HCT116 (cell line): ENCODE measurements at regions not wholly inside any gene's neighbourhood (a gene's known extent, or its start where the extent isn't known, plus 50 kb on each side); places are given as distances from the start of the nearest gene placed in this dataset.
"Not testable (repeated sequence)": the region's sequence is repeated elsewhere in the genome, so short reads cannot be mapped to it uniquely, and the experiment has no call there.

Source experiments
- ATAC-seq: fragments of 200-7000 bp; cut with Tn5 transposase; 2 replicates; pipeline ENCODE4 v1.9.1; 2020; ENCODE audit warnings: mild to moderate bottlenecking, moderate library complexity
- BruUV-seq: library from RNA; stranded (reverse); fragments of 400-500 nt; replicated peaks from 2 replicates; lab custom pipeline; 2021; lab: Mats Ljungman, UMichigan
- CTCF ChIA-PET: fragments of 300-600 bp; sonication (Branson Sonifier 250); formaldehyde crosslinking; loops from one replicate; lab custom pipeline; 2021; ENCODE audit warnings: antibody characterized with exemption; lab: Charles Lee
- POLR2A ChIA-PET: fragments of 300-600, 350-600 bp; sonication (Branson Sonifier 250); formaldehyde crosslinking; loops from one replicate; lab custom pipeline; 2021; ENCODE audit warnings: antibody characterized with exemption; lab: Charles Lee
- RAD21 ChIA-PET, 2 experiments: fragments of 300-600 bp; sonication (Branson Sonifier 250); formaldehyde crosslinking; loops; one replicate each; lab custom pipeline; 2023; ENCODE audit warnings: low total read pairs in 2 of 2; ENCODE audit not compliant: uncharacterized antibody in 2 of 2, unreplicated experiment in 2 of 2, low non-redundant PET in 1 of 2; lab: Charles Lee
- DNase-seq: peaks from one replicate; pipeline ENCODE4 v3.0.0-alpha.2; 2010; ENCODE audit warnings: low read depth, low spot score
- H2AFZ ChIP-seq: fragments of 200-600 bp; shearing (Covaris generic), sonication (generic); 2 replicates; pipeline ENCODE4 v1.6.1; 2017; ENCODE audit warnings: low read depth, mixed run types, mixed read lengths, antibody characterized with exemption, low read length; ENCODE audit not compliant: poor library complexity, severe bottlenecking
- H3K27ac ChIP-seq: 2 replicates; pipeline ENCODE4 v1.5.1; 2012; ENCODE audit warnings: low read depth, low read length
- H3K27me3 ChIP-seq: fragments of 200-600 bp; sonication (generic); 2 replicates; pipeline ENCODE4 v1.6.1; 2016; ENCODE audit warnings: mixed run types, low read length, mixed read lengths; ENCODE audit not compliant: insufficient read depth
- H3K36me3 ChIP-seq, 2 experiments: fragments of 200-500 bp in 1 of 2; fragments of 200-600 bp in 1 of 2; sonication (Bioruptor generic) in 1 of 2; sonication (generic) in 1 of 2; 2 replicates each; pipeline versions ENCODE4 v1.5.1 to v1.6.1; 2014 to 2016; ENCODE audit warnings: low read length in 2 of 2, inconsistent platforms in 1 of 2, mixed read lengths in 1 of 2, mixed run types in 1 of 2; ENCODE audit not compliant: insufficient read depth in 2 of 2, control insufficient read depth in 1 of 2
- H3K4me1 ChIP-seq, 2 experiments: fragments of 200-600 bp in 1 of 2; sonication (generic) in 1 of 2; 2 replicates each; pipeline versions ENCODE4 v1.5.1 to v1.6.1; 2012 to 2017; ENCODE audit warnings: low read length in 2 of 2, inconsistent platforms in 1 of 2, mild to moderate bottlenecking in 1 of 2, mixed read lengths in 1 of 2, mixed run types in 1 of 2, moderate library complexity in 1 of 2; ENCODE audit not compliant: insufficient read depth in 2 of 2, control insufficient read depth in 1 of 2
- H3K4me2 ChIP-seq: fragments of 200-600 bp; sonication (generic); 2 replicates; pipeline ENCODE4 v1.6.1; 2017; ENCODE audit warnings: mixed run types, low read length, mixed read lengths
- H3K4me3 ChIP-seq, 2 experiments: fragments of 200-600 bp in 1 of 2; sonication (generic) in 1 of 2; replicated peaks in 1 of 2; 2 replicates each; pipeline ENCODE4 v1.5.1; 2011 to 2016; ENCODE audit warnings: low read length in 2 of 2, control low read depth in 1 of 2, low read depth in 1 of 2, mild to moderate bottlenecking in 1 of 2, mixed read lengths in 1 of 2, mixed run types in 1 of 2
- H3K79me2 ChIP-seq: fragments of 200-600 bp; sonication (generic); 2 replicates; pipeline ENCODE4 v1.6.1; 2017; ENCODE audit warnings: mild to moderate bottlenecking, mixed run types, low read length, moderate library complexity, mixed read lengths; ENCODE audit not compliant: insufficient read depth
- H3K9ac ChIP-seq: fragments of 200-600 bp; sonication (generic); 2 replicates; pipeline ENCODE4 v1.6.1; 2016; ENCODE audit warnings: low read length, mixed read lengths
- H3K9me2 ChIP-seq: fragments of 200-600 bp; sonication (generic), shearing (Covaris generic); 2 replicates; pipeline ENCODE4 v1.6.1; 2017; ENCODE audit warnings: mixed run types, mild to moderate bottlenecking, moderate library complexity; ENCODE audit not compliant: insufficient read depth
- H3K9me3 ChIP-seq, 2 experiments: fragments of 200-500 bp in 1 of 2; fragments of 200-600 bp in 1 of 2; sonication (Bioruptor generic) in 1 of 2; sonication (generic) in 1 of 2; 2 replicates each; pipeline ENCODE4 v1.6.1; 2014 to 2017; ENCODE audit warnings: low read length in 2 of 2, mixed read lengths in 2 of 2, inconsistent platforms in 1 of 2, low read depth in 1 of 2, mild to moderate bottlenecking in 1 of 2, mixed run types in 1 of 2, moderate library complexity in 1 of 2; ENCODE audit not compliant: control insufficient read depth in 1 of 2, insufficient read depth in 1 of 2
- H4K20me1 ChIP-seq: fragments of 200-600 bp; sonication (generic), shearing (Covaris generic); 2 replicates; pipeline ENCODE4 v1.6.1; 2017; ENCODE audit warnings: mixed run types, mild to moderate bottlenecking, moderate library complexity; ENCODE audit not compliant: insufficient read depth
- CBX3 ChIP-seq: IDR thresholded peaks from 2 replicates; pipeline ENCODE4 v1.6.1; 2012; ENCODE audit warnings: low read depth
- CEBPB ChIP-seq: IDR thresholded peaks from 2 replicates; pipeline ENCODE4 v1.6.1; 2012; ENCODE audit warnings: low read depth
- EZH2phosphoT487 ChIP-seq: fragments of 200-600 bp; IDR thresholded peaks from 2 replicates; pipeline ENCODE4 v1.6.1; 2018; ENCODE audit warnings: antibody characterized with exemption, borderline replicate concordance
- FOSL1 ChIP-seq: IDR thresholded peaks from 2 replicates; pipeline ENCODE4 v1.6.1; 2012; ENCODE audit warnings: low read depth
- POLR2A ChIP-seq: IDR thresholded peaks from 2 replicates; pipeline ENCODE4 v1.7.0; 2011; ENCODE audit warnings: borderline replicate concordance; ENCODE audit not compliant: insufficient read depth, insufficient read length; ENCODE audit errors: extremely low read depth
- RAD21 ChIP-seq: IDR thresholded peaks from 2 replicates; pipeline ENCODE4 v1.6.1; 2012; ENCODE audit warnings: low read depth, mild to moderate bottlenecking
- SIN3A ChIP-seq: IDR thresholded peaks from 2 replicates; pipeline ENCODE4 v1.6.1; 2012; ENCODE audit warnings: low read depth
- SP1 ChIP-seq: IDR thresholded peaks from 2 replicates; pipeline ENCODE4 v1.6.1; 2012; ENCODE audit warnings: low read depth
- SRF ChIP-seq: IDR thresholded peaks from 2 replicates; pipeline ENCODE4 v1.6.1; 2012; ENCODE audit warnings: low read depth
- intact Hi-C: fragments of 100-400 bp; cut with micrococcal nuclease; formaldehyde crosslinking; loops from 2 replicates; pipeline ENCODE4 v1.10.0; 2022
- TF ChIP-seq, protein P1 (sequence below): IDR thresholded peaks from 2 replicates; pipeline ENCODE4 v1.6.1; 2012; ENCODE audit warnings: low read depth
- TF ChIP-seq, protein P2 (sequence below): IDR thresholded peaks from 2 replicates; pipeline ENCODE4 v1.6.1; 2011; ENCODE audit warnings: mild to moderate bottlenecking, low read length, moderate library complexity; ENCODE audit not compliant: insufficient replicate concordance; ENCODE audit errors: extremely low read depth
- TF ChIP-seq, protein P3 (sequence below): IDR thresholded peaks from 2 replicates; pipeline ENCODE4 v1.6.1; 2012
- TF ChIP-seq, protein P4 (sequence below), 3 experiments: fragments of 200-600 bp in 1 of 3; sonication (generic) in 1 of 3; IDR thresholded peaks in 2 of 3; conservative IDR thresholded peaks in 1 of 3; 2 replicates each; pipeline ENCODE4 v1.5.1; 2012 to 2017; ENCODE audit warnings: low read depth in 2 of 3, low read length in 2 of 3, antibody characterized with exemption in 1 of 3, borderline replicate concordance in 1 of 3, control low read depth in 1 of 3, mild to moderate bottlenecking in 1 of 3, mixed read lengths in 1 of 3, mixed run types in 1 of 3, moderate library complexity in 1 of 3; ENCODE audit not compliant: insufficient read depth in 1 of 3

DNA sequence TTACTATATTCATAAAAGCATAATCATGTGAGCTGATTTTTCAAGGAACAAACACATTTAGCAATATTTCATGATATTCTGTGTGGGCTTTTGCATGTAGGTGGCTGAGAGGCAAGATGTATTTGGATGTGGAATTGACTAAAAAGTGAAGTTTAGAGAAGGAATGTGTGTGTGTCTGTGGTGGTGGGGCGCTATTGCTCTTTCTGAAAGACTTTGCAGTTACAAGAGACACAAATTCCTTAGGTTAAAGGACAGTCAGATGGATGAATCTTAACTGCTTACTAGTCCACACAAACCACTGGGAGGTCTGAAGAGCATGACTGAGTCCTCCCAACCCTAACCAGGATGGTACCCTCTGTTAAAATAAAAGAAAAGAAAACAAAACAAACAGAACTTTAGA, 200.1 kb downstream of the SDHAF3 start:
- CTCF ChIA-PET = no interaction called here
- no TSS peak for BruUV-seq
- intact Hi-C loops = no loop called here
- DNase-seq (no peak), ATAC-seq (no peak)
- no peaks in the 10 kb centered on the region for H3K4me1 ChIP-seq
- H3K9me2 ChIP-seq = no peaks in the 10 kb centered on the region
- H3K4me2 ChIP-seq = no peak overlapping the region
- peaks cover 12% of the 10 kb centered on the region for H3K27me3 ChIP-seq
- POLR2A ChIA-PET = no interaction called here
- H4K20me1 ChIP-seq = no peaks in the 10 kb centered on the region
- H3K79me2 ChIP-seq = no peaks in the 10 kb centered on the region
- no peak overlapping the region for H3K27ac ChIP-seq
- no peaks in the 10 kb centered on the region for H3K9me3 ChIP-seq
- no peaks in the 10 kb centered on the region for H3K36me3 ChIP-seq
- H3K4me3 ChIP-seq = no peak overlapping the region
- no peak overlapping the region for H2AFZ ChIP-seq
- RAD21 ChIA-PET = no interaction called here
- TF ChIP-seq POLR2A = no peak
- no peak for TF ChIP-seq SRF
- peak; percentile 40 for TF ChIP-seq RAD21
- TF ChIP-seq SIN3A = no peak
- TF ChIP-seq, protein P1, sequence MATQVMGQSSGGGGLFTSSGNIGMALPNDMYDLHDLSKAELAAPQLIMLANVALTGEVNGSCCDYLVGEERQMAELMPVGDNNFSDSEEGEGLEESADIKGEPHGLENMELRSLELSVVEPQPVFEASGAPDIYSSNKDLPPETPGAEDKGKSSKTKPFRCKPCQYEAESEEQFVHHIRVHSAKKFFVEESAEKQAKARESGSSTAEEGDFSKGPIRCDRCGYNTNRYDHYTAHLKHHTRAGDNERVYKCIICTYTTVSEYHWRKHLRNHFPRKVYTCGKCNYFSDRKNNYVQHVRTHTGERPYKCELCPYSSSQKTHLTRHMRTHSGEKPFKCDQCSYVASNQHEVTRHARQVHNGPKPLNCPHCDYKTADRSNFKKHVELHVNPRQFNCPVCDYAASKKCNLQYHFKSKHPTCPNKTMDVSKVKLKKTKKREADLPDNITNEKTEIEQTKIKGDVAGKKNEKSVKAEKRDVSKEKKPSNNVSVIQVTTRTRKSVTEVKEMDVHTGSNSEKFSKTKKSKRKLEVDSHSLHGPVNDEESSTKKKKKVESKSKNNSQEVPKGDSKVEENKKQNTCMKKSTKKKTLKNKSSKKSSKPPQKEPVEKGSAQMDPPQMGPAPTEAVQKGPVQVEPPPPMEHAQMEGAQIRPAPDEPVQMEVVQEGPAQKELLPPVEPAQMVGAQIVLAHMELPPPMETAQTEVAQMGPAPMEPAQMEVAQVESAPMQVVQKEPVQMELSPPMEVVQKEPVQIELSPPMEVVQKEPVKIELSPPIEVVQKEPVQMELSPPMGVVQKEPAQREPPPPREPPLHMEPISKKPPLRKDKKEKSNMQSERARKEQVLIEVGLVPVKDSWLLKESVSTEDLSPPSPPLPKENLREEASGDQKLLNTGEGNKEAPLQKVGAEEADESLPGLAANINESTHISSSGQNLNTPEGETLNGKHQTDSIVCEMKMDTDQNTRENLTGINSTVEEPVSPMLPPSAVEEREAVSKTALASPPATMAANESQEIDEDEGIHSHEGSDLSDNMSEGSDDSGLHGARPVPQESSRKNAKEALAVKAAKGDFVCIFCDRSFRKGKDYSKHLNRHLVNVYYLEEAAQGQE = no peak
- no peak for TF ChIP-seq EZH2phosphoT487
- TF ChIP-seq, protein P2, sequence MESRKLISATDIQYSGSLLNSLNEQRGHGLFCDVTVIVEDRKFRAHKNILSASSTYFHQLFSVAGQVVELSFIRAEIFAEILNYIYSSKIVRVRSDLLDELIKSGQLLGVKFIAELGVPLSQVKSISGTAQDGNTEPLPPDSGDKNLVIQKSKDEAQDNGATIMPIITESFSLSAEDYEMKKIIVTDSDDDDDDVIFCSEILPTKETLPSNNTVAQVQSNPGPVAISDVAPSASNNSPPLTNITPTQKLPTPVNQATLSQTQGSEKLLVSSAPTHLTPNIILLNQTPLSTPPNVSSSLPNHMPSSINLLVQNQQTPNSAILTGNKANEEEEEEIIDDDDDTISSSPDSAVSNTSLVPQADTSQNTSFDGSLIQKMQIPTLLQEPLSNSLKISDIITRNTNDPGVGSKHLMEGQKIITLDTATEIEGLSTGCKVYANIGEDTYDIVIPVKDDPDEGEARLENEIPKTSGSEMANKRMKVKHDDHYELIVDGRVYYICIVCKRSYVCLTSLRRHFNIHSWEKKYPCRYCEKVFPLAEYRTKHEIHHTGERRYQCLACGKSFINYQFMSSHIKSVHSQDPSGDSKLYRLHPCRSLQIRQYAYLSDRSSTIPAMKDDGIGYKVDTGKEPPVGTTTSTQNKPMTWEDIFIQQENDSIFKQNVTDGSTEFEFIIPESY = no peak
- TF ChIP-seq CEBPB = no peak
- TF ChIP-seq, protein P3, sequence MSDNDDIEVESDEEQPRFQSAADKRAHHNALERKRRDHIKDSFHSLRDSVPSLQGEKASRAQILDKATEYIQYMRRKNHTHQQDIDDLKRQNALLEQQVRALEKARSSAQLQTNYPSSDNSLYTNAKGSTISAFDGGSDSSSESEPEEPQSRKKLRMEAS = no peak
- no peak for TF ChIP-seq SP1
- TF ChIP-seq FOSL1 = no peak
- TF ChIP-seq CBX3 = no peak
- TF ChIP-seq, protein P4, sequence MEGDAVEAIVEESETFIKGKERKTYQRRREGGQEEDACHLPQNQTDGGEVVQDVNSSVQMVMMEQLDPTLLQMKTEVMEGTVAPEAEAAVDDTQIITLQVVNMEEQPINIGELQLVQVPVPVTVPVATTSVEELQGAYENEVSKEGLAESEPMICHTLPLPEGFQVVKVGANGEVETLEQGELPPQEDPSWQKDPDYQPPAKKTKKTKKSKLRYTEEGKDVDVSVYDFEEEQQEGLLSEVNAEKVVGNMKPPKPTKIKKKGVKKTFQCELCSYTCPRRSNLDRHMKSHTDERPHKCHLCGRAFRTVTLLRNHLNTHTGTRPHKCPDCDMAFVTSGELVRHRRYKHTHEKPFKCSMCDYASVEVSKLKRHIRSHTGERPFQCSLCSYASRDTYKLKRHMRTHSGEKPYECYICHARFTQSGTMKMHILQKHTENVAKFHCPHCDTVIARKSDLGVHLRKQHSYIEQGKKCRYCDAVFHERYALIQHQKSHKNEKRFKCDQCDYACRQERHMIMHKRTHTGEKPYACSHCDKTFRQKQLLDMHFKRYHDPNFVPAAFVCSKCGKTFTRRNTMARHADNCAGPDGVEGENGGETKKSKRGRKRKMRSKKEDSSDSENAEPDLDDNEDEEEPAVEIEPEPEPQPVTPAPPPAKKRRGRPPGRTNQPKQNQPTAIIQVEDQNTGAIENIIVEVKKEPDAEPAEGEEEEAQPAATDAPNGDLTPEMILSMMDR (IDR thresholded peaks at IDR 0.05 in 2 of 3, conservative IDR thresholded peaks at IDR 0.05 in 1 of 3; ENCODE audit: borderline replicate concordance in 1 of 3, insufficient read depth in 1 of 3, low read depth in 2 of 3, low read length in 2 of 3) = 0 out of 6 replicates have a peak, but pooled peaks of 1 of the 3 experiments have one; percentile 4
- no peak overlapping the region for H3K9ac ChIP-seq

DNA sequence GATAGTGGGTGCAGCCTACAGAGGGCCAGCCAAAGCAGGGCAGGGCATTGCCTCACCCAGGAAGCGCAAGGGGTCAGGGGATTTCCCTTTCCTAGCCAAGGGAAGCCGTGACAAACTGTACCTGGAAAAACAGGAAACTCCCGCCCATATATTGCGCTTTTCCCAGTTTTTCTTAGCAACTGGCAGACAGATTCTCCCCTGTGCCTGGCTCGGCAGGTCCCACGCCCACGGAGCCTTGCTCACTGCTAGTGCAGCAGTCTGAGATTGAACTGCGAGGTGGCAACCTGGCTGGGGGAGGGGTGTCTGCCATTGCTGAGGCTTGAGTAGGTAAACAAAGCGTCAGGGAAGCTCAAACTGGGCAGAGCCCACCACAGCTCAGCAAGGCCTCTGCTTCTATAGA, 212.4 kb downstream of the SDHAF3 start:
- RAD21 ChIA-PET = not testable (repeated sequence)

More for the DNA sequence above, 212.4 kb downstream of the SDHAF3 start:
- ATAC-seq, DNase-seq, H4K20me1 ChIP-seq, H3K27me3 ChIP-seq, CTCF ChIA-PET, H3K9me2 ChIP-seq, POLR2A ChIA-PET, H3K4me2 ChIP-seq, H3K4me3 ChIP-seq, H3K9me3 ChIP-seq, H3K9ac ChIP-seq, H2AFZ ChIP-seq, BruUV-seq, H3K4me1 ChIP-seq, H3K36me3 ChIP-seq, H3K79me2 ChIP-seq, H3K27ac ChIP-seq: not testable (repeated sequence)
- intact Hi-C loops = loop anchor here (10.0 kb wide), 1 partner anchor 505 kb away; no protein-coding TSS in a partner anchor
